ENCODE measurements at regions not wholly inside any gene's neighbourhood (a gene's known extent, or its start where the extent isn't known, plus 50 kb on each side); places are given as distances from the start of the nearest gene placed in this dataset.

DNA sequence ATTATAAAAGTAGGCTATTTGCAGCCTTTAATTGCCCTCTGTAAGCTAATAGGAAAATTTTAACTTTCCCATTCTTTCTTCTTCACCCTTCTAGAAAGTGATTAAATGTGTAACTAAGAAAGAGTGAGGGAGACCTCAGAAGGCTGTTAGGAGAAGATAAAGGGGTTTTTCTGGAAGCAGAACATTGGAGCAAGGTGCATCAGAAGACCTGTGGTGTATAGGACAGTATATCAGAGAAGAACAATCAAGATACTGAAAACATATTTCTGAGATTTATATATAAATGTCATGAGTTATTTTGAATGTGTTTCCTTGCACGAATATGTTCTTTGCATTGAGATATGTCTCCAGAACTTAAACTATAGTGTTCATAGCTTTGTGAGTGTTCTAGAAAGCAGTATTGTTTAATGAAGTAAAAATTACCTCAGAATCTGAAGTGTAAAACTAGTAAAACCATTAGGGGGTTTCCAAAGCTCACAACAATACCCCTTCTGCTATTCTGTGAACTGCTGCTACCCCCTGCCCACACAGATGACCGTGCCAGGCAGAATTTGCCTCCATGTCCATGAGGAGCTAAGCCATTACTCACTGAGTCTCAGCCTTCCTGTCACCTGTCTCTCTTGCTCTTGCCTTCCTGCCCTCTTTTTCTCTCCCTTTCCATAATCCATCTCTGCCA lies 537.9 kb downstream of the EPHA4 start:
- TF ChIP-seq, protein P1, sequence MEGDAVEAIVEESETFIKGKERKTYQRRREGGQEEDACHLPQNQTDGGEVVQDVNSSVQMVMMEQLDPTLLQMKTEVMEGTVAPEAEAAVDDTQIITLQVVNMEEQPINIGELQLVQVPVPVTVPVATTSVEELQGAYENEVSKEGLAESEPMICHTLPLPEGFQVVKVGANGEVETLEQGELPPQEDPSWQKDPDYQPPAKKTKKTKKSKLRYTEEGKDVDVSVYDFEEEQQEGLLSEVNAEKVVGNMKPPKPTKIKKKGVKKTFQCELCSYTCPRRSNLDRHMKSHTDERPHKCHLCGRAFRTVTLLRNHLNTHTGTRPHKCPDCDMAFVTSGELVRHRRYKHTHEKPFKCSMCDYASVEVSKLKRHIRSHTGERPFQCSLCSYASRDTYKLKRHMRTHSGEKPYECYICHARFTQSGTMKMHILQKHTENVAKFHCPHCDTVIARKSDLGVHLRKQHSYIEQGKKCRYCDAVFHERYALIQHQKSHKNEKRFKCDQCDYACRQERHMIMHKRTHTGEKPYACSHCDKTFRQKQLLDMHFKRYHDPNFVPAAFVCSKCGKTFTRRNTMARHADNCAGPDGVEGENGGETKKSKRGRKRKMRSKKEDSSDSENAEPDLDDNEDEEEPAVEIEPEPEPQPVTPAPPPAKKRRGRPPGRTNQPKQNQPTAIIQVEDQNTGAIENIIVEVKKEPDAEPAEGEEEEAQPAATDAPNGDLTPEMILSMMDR (conservative IDR thresholded peaks at IDR 0.05), result no peak
- no peak overlapping the region for H3K27ac ChIP-seq

DNA sequence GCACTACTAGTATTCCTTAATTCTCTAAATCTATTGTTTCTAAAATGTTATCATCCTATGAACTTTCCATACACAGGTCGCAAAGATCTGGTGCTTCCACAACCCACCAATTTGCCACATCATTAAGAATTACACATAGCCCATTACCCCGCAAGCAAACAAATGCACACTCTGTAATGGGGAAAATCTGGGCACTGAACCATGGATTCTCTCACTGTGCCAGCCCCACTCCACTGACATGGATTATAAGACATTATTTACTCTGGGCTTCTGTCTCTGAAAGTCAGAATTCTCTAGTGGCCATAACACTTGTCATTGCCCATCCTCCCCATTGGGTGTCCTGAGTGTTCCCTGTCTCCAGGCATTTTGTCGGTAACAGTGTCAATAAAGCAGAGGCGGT lies 537.1 kb downstream of the EPHA4 start:
- no peak overlapping the region for H3K27ac ChIP-seq
- TF ChIP-seq, protein P1 (conservative IDR thresholded peaks at IDR 0.05), result no peak

DNA sequence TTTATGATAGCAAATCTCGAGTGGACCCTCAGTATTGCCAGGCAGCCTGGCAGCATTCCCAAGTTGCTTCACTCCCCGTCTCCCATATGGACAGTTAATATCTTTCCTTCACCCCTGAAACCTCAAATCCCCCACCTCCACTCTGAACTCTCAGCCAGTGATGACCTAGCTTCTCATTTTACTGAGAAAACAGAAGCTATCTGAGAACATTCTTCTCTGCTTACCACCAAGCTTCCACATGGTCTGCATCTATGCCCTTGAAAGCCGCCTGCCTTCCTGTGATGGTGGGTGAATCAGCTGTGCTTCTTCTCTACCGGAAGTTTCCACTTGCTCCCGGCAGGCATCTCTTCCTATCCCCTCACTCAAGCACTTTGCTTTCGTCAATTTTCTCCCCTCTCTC lies 529.2 kb downstream of the EPHA4 start:
- no peak overlapping the region for H3K27ac ChIP-seq
- TF ChIP-seq, protein P1 (conservative IDR thresholded peaks at IDR 0.05), result no peak

DNA sequence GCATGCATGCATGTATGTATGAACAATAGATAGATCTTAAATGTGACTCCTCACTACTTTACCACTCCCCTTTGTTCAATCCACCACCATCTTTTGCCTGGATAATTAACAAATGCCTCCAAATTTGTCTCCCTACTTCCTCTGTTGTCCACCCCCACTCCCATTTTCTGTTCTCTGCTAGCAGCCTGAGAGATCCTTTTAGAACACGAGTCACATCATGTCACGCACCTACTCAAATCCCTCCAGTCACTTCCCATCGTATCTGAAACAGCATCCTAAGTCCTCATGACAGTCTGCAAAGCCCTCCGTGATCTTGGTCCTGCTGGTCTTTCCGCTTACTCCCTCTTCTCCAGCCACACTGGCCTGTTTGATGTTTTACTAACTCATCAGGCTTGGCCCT lies 527.3 kb downstream of the EPHA4 start:
- no peak overlapping the region for H3K27ac ChIP-seq
- TF ChIP-seq, protein P1 (conservative IDR thresholded peaks at IDR 0.05), result no peak

DNA sequence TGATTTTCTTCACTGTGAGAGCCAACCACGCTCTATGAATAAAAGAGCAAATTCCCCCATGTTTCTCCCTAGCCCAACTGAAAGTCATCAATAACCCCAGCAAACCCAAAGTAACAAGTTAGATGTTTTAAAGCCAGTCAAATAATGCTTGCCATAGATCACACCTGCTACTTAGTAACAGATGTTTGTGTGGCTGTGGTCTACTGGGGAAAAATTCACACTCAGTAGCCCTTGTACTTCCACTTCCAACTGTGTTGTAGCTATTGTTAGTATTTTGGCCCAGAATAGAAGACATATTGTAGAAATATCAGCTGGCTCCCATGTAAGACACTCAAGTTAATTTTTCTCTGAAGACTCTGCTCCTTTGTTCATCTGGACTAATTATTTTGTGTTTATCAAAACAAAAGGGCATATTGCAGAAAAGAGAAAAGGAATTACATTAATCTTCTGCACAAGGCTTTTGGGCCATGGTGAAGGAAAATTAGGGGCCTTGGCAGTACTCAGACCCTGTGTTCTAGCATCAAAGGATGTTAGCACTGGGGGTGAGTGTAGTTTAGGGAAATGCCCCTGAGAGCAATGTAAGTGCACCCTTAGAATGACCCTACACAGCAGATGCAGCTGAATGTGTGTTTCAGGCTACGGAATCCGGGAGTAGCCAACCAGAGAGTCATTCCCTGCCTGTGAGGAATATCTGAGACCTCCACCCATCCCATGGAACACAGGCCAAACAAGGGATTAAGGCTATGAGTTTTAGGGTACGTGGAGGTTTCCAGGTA lies 521.9 kb downstream of the EPHA4 start:
- no peak overlapping the region for H3K27ac ChIP-seq
- TF ChIP-seq, protein P1 (conservative IDR thresholded peaks at IDR 0.05), result no peak

DNA sequence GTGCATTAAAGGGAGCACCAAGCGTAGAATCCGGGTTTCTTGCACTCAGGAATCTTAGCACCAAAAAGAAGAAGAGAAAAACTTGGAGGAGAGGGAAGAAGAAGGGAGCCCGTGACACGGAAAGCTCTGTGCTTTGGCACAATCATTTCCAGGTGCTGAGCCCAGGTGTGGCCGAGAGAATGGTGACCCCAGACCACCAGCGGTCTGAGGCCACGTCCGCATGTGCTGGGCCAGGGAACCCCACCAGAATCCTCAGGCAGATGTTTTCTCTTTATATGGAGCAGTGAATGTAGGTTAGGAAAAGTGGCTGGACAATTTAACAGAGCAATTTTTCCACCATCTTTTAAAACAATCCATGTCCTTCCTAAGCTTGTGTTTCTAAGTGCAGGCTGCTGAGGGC lies 520.9 kb downstream of the EPHA4 start:
- TF ChIP-seq, protein P1 (conservative IDR thresholded peaks at IDR 0.05), result no peak
- H3K27ac ChIP-seq, result no peak overlapping the region

DNA sequence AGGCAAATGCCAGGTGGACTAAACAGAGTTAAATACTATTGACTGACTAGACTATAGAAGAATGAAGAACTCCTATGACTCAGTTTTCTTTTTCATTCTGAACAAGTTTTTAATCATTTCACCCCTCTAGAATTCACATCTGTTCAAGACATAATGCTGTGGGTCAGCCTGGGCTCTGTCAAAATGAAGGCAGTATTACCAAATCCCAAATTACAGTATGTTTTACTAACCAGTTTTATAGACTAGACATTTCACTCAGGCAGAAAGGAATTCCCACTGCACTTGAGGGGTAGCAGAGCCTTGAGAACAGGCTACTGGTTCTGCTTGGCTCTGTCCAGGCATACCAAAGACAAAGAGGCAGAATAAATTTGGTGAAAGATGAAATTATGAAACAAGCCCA lies 511.7 kb downstream of the EPHA4 start:
- TF ChIP-seq, protein P1 (conservative IDR thresholded peaks at IDR 0.05), result no peak

More for the DNA sequence above, 511.7 kb downstream of the EPHA4 start:
- no peak overlapping the region for H3K27ac ChIP-seq

Measured in VCaP (cell line).